ENCODE measurements at regions not wholly inside any gene's neighbourhood (a gene's known extent, or its start where the extent isn't known, plus 50 kb on each side); places are given as distances from the start of the nearest gene placed in this dataset.

DNA sequence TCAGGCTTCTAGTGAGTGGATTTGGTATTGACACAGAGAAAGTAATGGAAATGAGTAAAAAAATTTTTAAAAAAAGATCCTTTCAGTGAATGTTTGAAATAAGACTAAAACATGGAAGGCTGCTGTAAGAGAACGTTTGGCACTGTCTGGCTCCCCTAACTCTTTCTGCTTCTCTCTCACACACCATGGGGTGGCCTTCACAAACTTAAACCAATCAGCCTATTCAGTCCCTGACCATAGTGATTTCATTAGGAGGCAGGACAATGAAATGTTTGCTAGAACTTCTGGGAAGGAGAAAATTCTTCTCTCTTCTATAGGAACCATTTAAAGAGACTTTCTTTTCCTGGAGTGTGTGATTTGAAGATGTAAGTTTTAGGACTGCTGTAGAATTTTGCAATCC lies 84.2 kb upstream of the GRIN2B start:
- no peaks in the 10 kb centered on the region for H3K27me3 ChIP-seq (ENCODE audit: control insufficient read depth, insufficient read depth, low read length)
- DNase-seq (ENCODE audit: low read depth), result no peak
- TF ChIP-seq, protein P1, sequence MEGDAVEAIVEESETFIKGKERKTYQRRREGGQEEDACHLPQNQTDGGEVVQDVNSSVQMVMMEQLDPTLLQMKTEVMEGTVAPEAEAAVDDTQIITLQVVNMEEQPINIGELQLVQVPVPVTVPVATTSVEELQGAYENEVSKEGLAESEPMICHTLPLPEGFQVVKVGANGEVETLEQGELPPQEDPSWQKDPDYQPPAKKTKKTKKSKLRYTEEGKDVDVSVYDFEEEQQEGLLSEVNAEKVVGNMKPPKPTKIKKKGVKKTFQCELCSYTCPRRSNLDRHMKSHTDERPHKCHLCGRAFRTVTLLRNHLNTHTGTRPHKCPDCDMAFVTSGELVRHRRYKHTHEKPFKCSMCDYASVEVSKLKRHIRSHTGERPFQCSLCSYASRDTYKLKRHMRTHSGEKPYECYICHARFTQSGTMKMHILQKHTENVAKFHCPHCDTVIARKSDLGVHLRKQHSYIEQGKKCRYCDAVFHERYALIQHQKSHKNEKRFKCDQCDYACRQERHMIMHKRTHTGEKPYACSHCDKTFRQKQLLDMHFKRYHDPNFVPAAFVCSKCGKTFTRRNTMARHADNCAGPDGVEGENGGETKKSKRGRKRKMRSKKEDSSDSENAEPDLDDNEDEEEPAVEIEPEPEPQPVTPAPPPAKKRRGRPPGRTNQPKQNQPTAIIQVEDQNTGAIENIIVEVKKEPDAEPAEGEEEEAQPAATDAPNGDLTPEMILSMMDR (IDR thresholded peaks at IDR 0.05; ENCODE audit: insufficient read depth, low read depth, low read length), result no peak
- no peak overlapping the region for H3K4me3 ChIP-seq (ENCODE audit: low read depth, low read length)
- H3K36me3 ChIP-seq (ENCODE audit: control insufficient read depth, insufficient read depth, low read length), result no peaks in the 10 kb centered on the region
- ChIA-PET CTCF (no interaction called here), POLR2A (no interaction called here)

DNA sequence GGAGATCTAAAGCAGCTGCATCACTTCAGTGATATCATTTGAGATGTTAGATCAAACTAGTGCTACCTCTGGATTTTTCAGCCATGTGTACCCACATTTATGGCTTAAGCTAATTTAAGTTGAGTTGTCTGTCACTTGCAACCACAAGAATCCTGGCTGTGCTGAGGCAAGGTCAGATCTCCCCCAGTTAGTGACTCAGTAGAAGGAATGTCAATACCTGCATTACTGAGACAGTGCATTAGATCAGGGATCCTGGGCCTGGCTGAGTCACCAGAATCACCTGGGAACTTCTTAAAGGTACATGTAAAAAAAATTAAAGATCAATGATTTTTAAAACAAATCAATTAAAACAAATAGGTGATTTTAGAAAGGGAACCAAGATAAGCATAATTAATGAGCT lies 84.6 kb upstream of the GRIN2B start:
- CTCF ChIA-PET, result no interaction called here
- no peak for DNase-seq (ENCODE audit: low read depth)
- TF ChIP-seq, protein P1 (IDR thresholded peaks at IDR 0.05; ENCODE audit: insufficient read depth, low read depth, low read length), result no peak
- POLR2A ChIA-PET, result no interaction called here
- no peaks in the 10 kb centered on the region for H3K36me3 ChIP-seq (ENCODE audit: control insufficient read depth, insufficient read depth, low read length)
- no peak overlapping the region for H3K4me3 ChIP-seq (ENCODE audit: low read depth, low read length)
- no peaks in the 10 kb centered on the region for H3K27me3 ChIP-seq (ENCODE audit: control insufficient read depth, insufficient read depth, low read length)

DNA sequence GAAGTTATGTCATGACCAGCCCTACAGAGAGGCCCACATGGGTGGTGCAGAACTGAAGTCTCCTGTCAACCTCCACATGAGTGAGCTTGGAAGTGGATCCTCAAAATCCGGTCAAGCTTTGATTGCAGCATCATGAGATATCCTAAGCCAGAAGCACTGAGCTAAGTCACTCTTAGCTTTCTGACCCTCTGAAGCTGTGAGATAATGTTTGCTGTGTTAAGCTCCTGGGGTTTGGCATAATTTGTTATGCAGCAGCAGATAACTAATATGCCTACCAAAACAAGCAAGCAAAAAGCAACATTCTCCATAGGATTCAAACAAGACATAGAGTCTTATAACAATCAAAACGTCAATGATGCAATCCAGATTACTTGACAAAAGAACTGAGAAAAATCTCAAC lies 87.6 kb upstream of the GRIN2B start:
- no peak overlapping the region for H3K4me3 ChIP-seq (ENCODE audit: low read depth, low read length)
- CTCF ChIA-PET, result interaction anchor here (0.5 to 1.2 kb wide), 2 partner anchors 18 to 25 kb away, joined by 3 to 5 read pairs; no protein-coding TSS in a partner anchor
- H3K27me3 ChIP-seq (ENCODE audit: control insufficient read depth, insufficient read depth, low read length), result no peaks in the 10 kb centered on the region
- no peaks in the 10 kb centered on the region for H3K36me3 ChIP-seq (ENCODE audit: control insufficient read depth, insufficient read depth, low read length)
- POLR2A ChIA-PET, result no interaction called here
- no peak for DNase-seq (ENCODE audit: low read depth)
- TF ChIP-seq, protein P1 (IDR thresholded peaks at IDR 0.05; ENCODE audit: insufficient read depth, low read depth, low read length), result no peak

DNA sequence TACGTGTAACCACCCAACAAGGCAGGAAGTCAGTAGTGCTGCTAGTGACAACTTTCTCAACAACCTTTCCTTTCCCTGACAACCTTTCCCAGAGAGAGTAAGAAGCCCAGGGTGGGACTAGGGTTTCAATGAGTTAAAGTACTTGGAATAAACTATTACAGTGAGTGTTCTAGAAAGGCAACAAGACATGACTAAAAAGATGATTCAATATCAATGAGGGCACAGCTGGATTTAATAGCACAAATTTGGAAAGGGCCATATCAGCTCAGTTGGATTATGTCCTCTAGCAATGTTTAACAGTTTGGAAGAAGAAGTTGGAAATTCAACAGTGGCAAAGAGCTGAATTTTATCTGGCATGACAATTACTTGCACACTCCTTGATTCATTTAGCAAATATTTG lies 90.4 kb upstream of the GRIN2B start:
- ChIA-PET CTCF (interaction anchor here (0.6 kb wide), 1 partner anchor 23 kb away, joined by 3 read pairs; no protein-coding TSS in a partner anchor), POLR2A (no interaction called here)
- H3K4me3 ChIP-seq (ENCODE audit: low read depth, low read length), result no peak overlapping the region
- H3K27me3 ChIP-seq (ENCODE audit: control insufficient read depth, insufficient read depth, low read length), result no peaks in the 10 kb centered on the region
- no peak for DNase-seq (ENCODE audit: low read depth)
- H3K36me3 ChIP-seq (ENCODE audit: control insufficient read depth, insufficient read depth, low read length), result no peaks in the 10 kb centered on the region
- TF ChIP-seq, protein P1 (IDR thresholded peaks at IDR 0.05; ENCODE audit: insufficient read depth, low read depth, low read length), result no peak

DNA sequence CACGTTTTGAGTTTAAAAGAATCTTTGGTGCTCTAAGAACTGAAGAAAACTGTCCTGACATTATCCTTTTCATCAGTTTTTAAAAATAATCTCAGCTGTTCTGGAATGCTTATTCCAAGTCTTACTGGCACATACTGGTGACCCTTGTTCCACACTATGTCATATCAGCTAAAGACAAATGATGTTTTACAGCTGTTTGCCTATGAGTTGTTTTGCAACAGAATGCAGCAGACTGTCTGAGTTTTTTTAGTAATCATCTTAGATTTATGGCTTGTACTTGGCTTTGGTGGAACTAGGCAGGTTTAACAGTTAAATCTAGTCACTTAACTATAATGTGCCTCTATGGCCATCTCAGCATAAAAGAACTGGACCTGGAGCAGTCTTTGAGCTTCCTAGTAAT lies 91.6 kb upstream of the GRIN2B start:
- DNase-seq (ENCODE audit: low read depth), result no peak
- ChIA-PET CTCF (no interaction called here), POLR2A (no interaction called here)
- H3K27me3 ChIP-seq (ENCODE audit: control insufficient read depth, insufficient read depth, low read length), result no peaks in the 10 kb centered on the region
- TF ChIP-seq, protein P1 (IDR thresholded peaks at IDR 0.05; ENCODE audit: insufficient read depth, low read depth, low read length), result no peak
- no peak overlapping the region for H3K4me3 ChIP-seq (ENCODE audit: low read depth, low read length)
- H3K36me3 ChIP-seq (ENCODE audit: control insufficient read depth, insufficient read depth, low read length), result no peaks in the 10 kb centered on the region

Measured in BJ (cell line).